Mucosa of rectum (tissue), 2 donors: ENCODE measurements at regions not wholly inside any gene's neighbourhood (a gene's known extent, or its start where the extent isn't known, plus 50 kb on each side); places are given as distances from the start of the nearest gene placed in this dataset.
"Not testable (repeated sequence)": the region's sequence is repeated elsewhere in the genome, so short reads cannot be mapped to it uniquely, and the experiment has no call there.

Experiments
- H3K27ac ChIP-seq, 2 donors: one replicate each; pipeline ENCODE4 v1.7.0; 2013; ENCODE audit warnings: inconsistent platforms in 2 of 2, low read depth in 2 of 2, low read length in 2 of 2
- H3K27me3 ChIP-seq, 2 donors: one replicate each; pipeline ENCODE4 v1.7.0; 2013; ENCODE audit warnings: low read length in 2 of 2; ENCODE audit not compliant: control insufficient read depth in 2 of 2, insufficient read depth in 2 of 2
- H3K36me3 ChIP-seq, 2 donors: one replicate each; pipeline ENCODE4 v1.7.0; 2013; ENCODE audit warnings: low read length in 2 of 2; ENCODE audit not compliant: control insufficient read depth in 2 of 2, insufficient read depth in 2 of 2
- H3K4me1 ChIP-seq, 2 donors: one replicate each; pipeline ENCODE4 v1.7.0; 2013; ENCODE audit warnings: low read length in 2 of 2, mild to moderate bottlenecking in 1 of 2; ENCODE audit not compliant: control insufficient read depth in 2 of 2, insufficient read depth in 2 of 2
- H3K4me3 ChIP-seq, 2 donors: one replicate each; pipeline ENCODE4 v1.7.0; 2013; ENCODE audit warnings: low read length in 2 of 2
- H3K9ac ChIP-seq, 2 donors: one replicate each; pipeline ENCODE4 v1.7.0; 2013; ENCODE audit warnings: low read length in 2 of 2, low read depth in 1 of 2, mild to moderate bottlenecking in 1 of 2
- H3K9me3 ChIP-seq, 2 donors: one replicate each; pipeline ENCODE4 v1.7.0; 2013; ENCODE audit warnings: low read length in 2 of 2; ENCODE audit not compliant: control insufficient read depth in 2 of 2
- donor health status: healthy.
- donor health status: Normal muscosa, but diverticular disease.

- H3K4me3 ChIP-seq, H3K4me1 ChIP-seq, H3K36me3 ChIP-seq, H3K9me3 ChIP-seq, H3K9ac ChIP-seq, H3K27me3 ChIP-seq, H3K27ac ChIP-seq: not testable (repeated sequence)
These were observed 178.3 kb upstream of the XIST start for GRCh38 chrX:74030766-74031165.

DNA sequence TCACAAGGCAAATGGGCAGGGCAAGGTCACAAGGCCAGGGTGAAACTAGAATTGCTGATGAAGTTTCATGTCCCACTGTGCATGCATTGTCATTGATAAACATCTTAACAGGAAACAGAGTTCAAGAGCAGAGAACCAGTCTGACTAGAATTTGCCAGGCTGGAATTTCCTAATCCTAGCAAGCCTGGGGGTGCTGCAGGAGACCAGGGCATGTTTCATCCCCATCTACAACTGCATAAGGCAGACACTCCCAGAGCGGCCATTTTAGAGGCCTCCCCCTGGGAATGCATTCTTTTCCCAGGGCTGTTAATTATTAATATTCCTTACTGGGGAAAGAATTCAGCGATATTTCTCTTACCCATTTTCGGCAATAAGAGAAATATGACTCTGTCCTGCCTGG is 172.6 kb upstream of the XIST start:
- H3K27me3 ChIP-seq, H3K9ac ChIP-seq, H3K9me3 ChIP-seq, H3K4me1 ChIP-seq, H3K36me3 ChIP-seq, H3K27ac ChIP-seq, H3K4me3 ChIP-seq: not testable (repeated sequence)

GRCh38 chrX:74023203-74023602 is 170.7 kb upstream of the XIST start:
- no peaks in the 10 kb centered on the region for H3K9me3 ChIP-seq
- no peaks in the 10 kb centered on the region for H3K4me1 ChIP-seq
- H3K27ac ChIP-seq, result no peak overlapping the region
- no peak overlapping the region for H3K9ac ChIP-seq
- no peaks in the 10 kb centered on the region for H3K27me3 ChIP-seq
- H3K4me3 ChIP-seq, result no peak overlapping the region
- no peaks in the 10 kb centered on the region for H3K36me3 ChIP-seq

DNA sequence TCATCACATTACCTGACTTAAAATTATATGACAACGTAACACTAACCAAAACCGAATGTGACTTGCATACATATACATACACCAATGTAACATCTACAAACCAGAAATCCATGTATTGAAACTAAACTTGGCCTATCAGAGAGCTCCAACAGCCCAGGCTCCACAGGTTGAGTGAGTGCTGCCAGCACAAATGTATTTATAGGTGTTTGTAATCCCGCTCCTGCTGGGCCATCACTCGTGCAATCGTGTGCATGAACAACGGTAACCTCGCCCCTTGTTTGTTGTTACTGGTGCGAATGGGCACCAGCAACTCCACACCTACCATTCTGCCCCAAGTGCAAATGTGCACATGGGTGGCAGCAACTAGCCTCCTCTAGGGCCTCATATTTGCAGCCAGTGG is 165.7 kb upstream of the XIST start:
- no peak overlapping the region for H3K9ac ChIP-seq
- no peaks in the 10 kb centered on the region for H3K4me1 ChIP-seq
- no peaks in the 10 kb centered on the region for H3K36me3 ChIP-seq
- H3K4me3 ChIP-seq, result no peak overlapping the region
- H3K27me3 ChIP-seq, result no peaks in the 10 kb centered on the region
- H3K9me3 ChIP-seq, result no peaks in the 10 kb centered on the region
- H3K27ac ChIP-seq, result no peak overlapping the region

DNA sequence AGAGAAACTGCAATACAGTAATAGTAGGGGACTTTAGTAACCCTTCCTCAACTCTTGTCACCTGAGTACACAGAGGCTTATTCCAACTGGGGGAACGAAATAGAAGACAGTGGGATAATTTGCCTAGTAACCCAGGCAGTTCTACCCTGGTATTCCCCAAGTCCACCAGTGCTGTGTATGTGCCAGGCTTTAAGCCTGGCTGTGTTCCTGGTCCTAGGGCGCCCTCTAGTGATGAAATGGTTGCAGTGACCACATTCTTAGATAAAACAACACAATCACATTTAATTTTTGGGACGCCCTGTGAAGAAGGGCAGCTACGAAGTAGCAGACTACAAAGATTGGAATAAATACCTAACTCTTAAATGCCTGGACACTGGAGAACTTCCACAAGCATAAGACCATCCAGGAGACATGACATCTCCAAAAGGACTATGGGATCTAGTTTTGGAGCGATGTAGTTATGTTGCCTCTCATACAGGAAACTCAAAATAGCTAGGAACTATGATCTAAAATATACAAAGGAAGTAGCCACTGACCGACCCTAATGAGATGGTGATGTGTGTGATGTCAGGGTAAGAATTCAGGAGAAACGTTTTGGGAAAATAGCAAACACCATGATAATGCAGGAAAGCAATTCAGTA is 163.0 kb upstream of the XIST start:
- Histone ChIP-seq H3K36me3 (no peaks in the 10 kb centered on the region), H3K9me3 (no peaks in the 10 kb centered on the region), H3K27ac (no peak overlapping the region), H3K9ac (no peak overlapping the region), H3K4me3 (no peak overlapping the region), H3K27me3 (no peaks in the 10 kb centered on the region), H3K4me1 (no peaks in the 10 kb centered on the region)

DNA sequence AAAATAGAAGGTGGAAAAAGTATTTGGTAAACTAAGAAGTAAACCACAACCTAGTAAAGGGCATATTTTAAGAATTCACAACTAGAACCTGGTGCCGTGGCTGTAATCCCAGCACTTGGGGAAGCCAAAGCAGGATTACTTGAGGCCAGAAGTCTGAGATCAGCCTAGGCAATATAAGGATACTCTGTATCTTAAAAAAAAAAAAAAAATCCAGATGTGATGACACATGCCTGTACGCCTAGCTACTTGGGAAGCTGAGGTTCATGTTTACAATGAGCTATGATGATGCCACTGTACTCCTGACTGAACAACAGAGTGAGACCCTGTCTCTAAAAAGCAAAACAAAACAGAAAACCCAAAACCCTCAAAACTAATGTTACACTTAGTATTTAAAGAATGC is 156.5 kb upstream of the XIST start:
- Histone ChIP-seq H3K27ac (no peak overlapping the region), H3K27me3 (no peaks in the 10 kb centered on the region), H3K9me3 (no peaks in the 10 kb centered on the region), H3K36me3 (peaks cover 0 to 2% of the 10 kb centered on the region in 2 donors), H3K4me3 (no peak overlapping the region), H3K9ac (no peak overlapping the region), H3K4me1 (no peaks in the 10 kb centered on the region)

DNA sequence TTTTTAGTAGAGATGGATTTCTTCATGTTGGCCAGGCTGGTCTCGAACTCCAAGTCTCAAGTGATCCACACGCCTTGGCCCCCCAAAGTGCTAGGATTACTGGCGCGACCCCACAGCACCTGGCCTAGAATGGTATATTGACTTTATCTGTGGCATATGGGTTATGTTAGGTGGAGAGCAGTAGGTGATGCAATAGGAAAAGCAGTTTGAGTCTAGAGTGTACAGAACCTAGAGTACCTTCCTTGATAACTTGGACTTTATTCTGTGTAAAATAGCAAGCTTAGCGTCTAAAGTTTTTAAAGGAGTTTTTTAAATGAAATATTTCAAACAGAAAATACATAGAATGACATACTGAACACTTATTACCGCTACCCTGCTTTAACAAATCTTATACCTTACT is 139.5 kb upstream of the XIST start:
- Histone ChIP-seq H3K4me1 (no peaks in the 10 kb centered on the region), H3K36me3 (peaks cover 3 to 4% of the 10 kb centered on the region in 2 donors)

GRCh38 chrX:73987166-73987565 is 134.7 kb upstream of the XIST start:
- no peak overlapping the region for H3K9ac ChIP-seq
- no peaks in the 10 kb centered on the region for H3K36me3 ChIP-seq
- no peak overlapping the region for H3K27ac ChIP-seq
- no peaks in the 10 kb centered on the region for H3K27me3 ChIP-seq
- H3K9me3 ChIP-seq, result no peaks in the 10 kb centered on the region
- H3K4me1 ChIP-seq, result no peaks in the 10 kb centered on the region
- H3K4me3 ChIP-seq, result no peak overlapping the region

More for the DNA sequence above, 139.5 kb upstream of the XIST start:
- Histone ChIP-seq H3K9ac (no peak overlapping the region), H3K27ac (no peak overlapping the region), H3K4me3 (no peak overlapping the region), H3K27me3 (no peaks in the 10 kb centered on the region), H3K9me3 (no peaks in the 10 kb centered on the region)

- H3K36me3 ChIP-seq, result no peaks in the 10 kb centered on the region
- no peak overlapping the region for H3K4me3 ChIP-seq
- no peaks in the 10 kb centered on the region for H3K9me3 ChIP-seq
- H3K9ac ChIP-seq, result no peak overlapping the region
- H3K4me1 ChIP-seq, result no peaks in the 10 kb centered on the region
- no peak overlapping the region for H3K27ac ChIP-seq
- no peaks in the 10 kb centered on the region for H3K27me3 ChIP-seq
These were observed 127.1 kb upstream of the XIST start for GRCh38 chrX:73979551-73980131.

- Histone ChIP-seq H3K9me3 (no peaks in the 10 kb centered on the region), H3K9ac (no peak overlapping the region), H3K4me1 (no peaks in the 10 kb centered on the region), H3K27ac (no peak overlapping the region), H3K36me3 (no peaks in the 10 kb centered on the region), H3K27me3 (no peaks in the 10 kb centered on the region), H3K4me3 (no peak overlapping the region)
These were observed 125.1 kb upstream of the XIST start for GRCh38 chrX:73977542-73978169.
